SK-N-SH (cell line): ENCODE measurements at regions not wholly inside any gene's neighbourhood (a gene's known extent, or its start where the extent isn't known, plus 50 kb on each side); places are given as distances from the start of the nearest gene placed in this dataset.

Source experiments
- CTCF ChIA-PET: fragments of 300-600, 350-600 bp; formaldehyde crosslinking; extraction: SDS; loops from one replicate; lab custom pipeline; 2021; lab: Yijun Ruan, JAX
- POLR2A ChIA-PET: fragments of 350-600 bp; sonication (Branson Sonifier 250); formaldehyde crosslinking; extraction: SDS; loops from one replicate; lab custom pipeline; 2020; ENCODE audit warnings: antibody characterized with exemption, inconsistent platforms; lab: Yijun Ruan, JAX
- DNase-seq: peaks from one replicate; pipeline ENCODE4 v3.0.0; 2012
- H2AFZ ChIP-seq: fragments of 200-600 bp; sonication (generic); 2 replicates; pipeline ENCODE4 v1.8.1; 2016; ENCODE audit warnings: antibody characterized with exemption, mild to moderate bottlenecking, low read depth
- H3F3A ChIP-seq: fragments of 200-600 bp; sonication (generic); replicated peaks from 2 replicates; pipeline ENCODE3; 2016; ENCODE audit warnings: antibody characterized with exemption, mild to moderate bottlenecking; ENCODE audit not compliant: insufficient read depth
- H3K27ac ChIP-seq, 2 experiments: fragments of 200-500 bp in 1 of 2; fragments of 200-600 bp in 1 of 2; sonication (Bioruptor generic) in 1 of 2; sonication (generic), shearing (Covaris generic) in 1 of 2; 2 replicates each; pipeline versions ENCODE4 v1.5.1 to v1.6.1; 2014 to 2016; ENCODE audit warnings: low read depth in 2 of 2, inconsistent platforms in 1 of 2, low read length in 1 of 2, mild to moderate bottlenecking in 1 of 2, mixed read lengths in 1 of 2
- H3K27me3 ChIP-seq: fragments of 200-600 bp; sonication (generic), shearing (Covaris generic); 2 replicates; pipeline ENCODE4 v1.6.1; 2016; ENCODE audit warnings: mixed run types; ENCODE audit not compliant: insufficient read depth
- H3K36me3 ChIP-seq, 2 experiments: fragments of 200-500 bp in 1 of 2; fragments of 200-600 bp in 1 of 2; sonication (Bioruptor generic) in 1 of 2; sonication (generic) in 1 of 2; replicated peaks in 1 of 2; 2 replicates each; pipeline versions ENCODE3 to v1.5.1; 2014 to 2016; ENCODE audit warnings: low read length in 1 of 2, mild to moderate bottlenecking in 1 of 2; ENCODE audit not compliant: insufficient read depth in 2 of 2, control insufficient read depth in 1 of 2
- H3K4me1 ChIP-seq, 2 experiments: fragments of 200-500 bp in 1 of 2; fragments of 200-600 bp in 1 of 2; sonication (Bioruptor generic) in 1 of 2; sonication (generic), shearing (Covaris generic) in 1 of 2; 2 replicates each; pipeline versions ENCODE4 v1.5.1 to v1.6.1; 2014 to 2016; ENCODE audit warnings: low read depth in 1 of 2, low read length in 1 of 2, mixed run types in 1 of 2; ENCODE audit not compliant: insufficient read depth in 2 of 2, control insufficient read depth in 1 of 2
- H3K4me2 ChIP-seq: fragments of 200-600 bp; sonication (generic), shearing (Covaris generic); 2 replicates; pipeline ENCODE4 v1.6.1; 2017; ENCODE audit warnings: mixed run types
- H3K4me3 ChIP-seq, 2 experiments: fragments of 200-500 bp in 1 of 2; fragments of 200-600 bp in 1 of 2; sonication (Bioruptor generic) in 1 of 2; sonication (generic), shearing (Covaris generic) in 1 of 2; 2 replicates each; pipeline versions ENCODE4 v1.5.1 to v1.8.1; 2014 to 2016; ENCODE audit warnings: low read depth in 2 of 2, inconsistent platforms in 1 of 2, low read length in 1 of 2, mild to moderate bottlenecking in 1 of 2, mixed read lengths in 1 of 2, moderate library complexity in 1 of 2
- H3K79me2 ChIP-seq: fragments of 200-600 bp; sonication (generic); 2 replicates; pipeline ENCODE4 v1.8.1; 2017; ENCODE audit warnings: mild to moderate bottlenecking; ENCODE audit not compliant: insufficient read depth
- H3K9ac ChIP-seq: fragments of 200-600 bp; sonication (generic); 2 replicates; pipeline ENCODE4 v1.6.1; 2017; ENCODE audit warnings: mixed run types
- H3K9me2 ChIP-seq: fragments of 200-600 bp; sonication (generic); 2 replicates; pipeline ENCODE4 v1.6.1; 2017; ENCODE audit warnings: mixed run types
- H3K9me3 ChIP-seq: fragments of 200-600 bp; sonication (generic); 2 replicates; pipeline ENCODE4 v1.6.1; 2017; ENCODE audit warnings: mixed run types, mild to moderate bottlenecking, moderate library complexity
- H4K20me1 ChIP-seq: fragments of 200-600 bp; sonication (generic); 2 replicates; pipeline ENCODE4 v1.6.1; 2017; ENCODE audit warnings: mild to moderate bottlenecking, mixed run types; ENCODE audit not compliant: insufficient read depth
- ELF1 ChIP-seq: IDR thresholded peaks from 2 replicates; pipeline ENCODE4 v1.4.0; 2012
- EP300 ChIP-seq, 2 experiments: IDR thresholded peaks; 2 replicates each; pipeline versions ENCODE4 v1.4.0 to v1.6.1; 2012; ENCODE audit warnings: borderline replicate concordance in 1 of 2, low read depth in 1 of 2, low read length in 1 of 2
- GATA2 ChIP-seq: sonication (generic); formaldehyde crosslinking; IDR thresholded peaks from 2 replicates; pipeline ENCODE4 v1.5.0; 2020; ENCODE audit warnings: mild to moderate bottlenecking, missing genetic modification reagents
- JUND ChIP-seq: IDR thresholded peaks from 2 replicates; pipeline ENCODE4 v1.4.0; 2012
- POLR2AphosphoS5 ChIP-seq: IDR thresholded peaks from 2 replicates; pipeline ENCODE4 v1.6.1; 2012; ENCODE audit warnings: low read depth, low read length
- SIN3A ChIP-seq: IDR thresholded peaks from 2 replicates; pipeline ENCODE4 v1.6.1; 2012; ENCODE audit warnings: low read depth, mild to moderate bottlenecking, low read length, moderate library complexity, borderline replicate concordance
- SMC3 ChIP-seq: IDR thresholded peaks from 2 replicates; pipeline ENCODE4 v1.6.1; 2012; ENCODE audit warnings: low read depth, low read length, improper control_type of control experiment
- TAF1 ChIP-seq: IDR thresholded peaks from 2 replicates; pipeline ENCODE4 v1.6.1; 2012; ENCODE audit warnings: low read depth, mild to moderate bottlenecking, low read length, moderate library complexity, borderline replicate concordance
- YY1 ChIP-seq: IDR thresholded peaks from 2 replicates; pipeline ENCODE4 v1.4.0; 2012; ENCODE audit warnings: low read depth, mild to moderate bottlenecking
- TF ChIP-seq, protein P1 (sequence below): fragments of 150-350 bp; IDR thresholded peaks from 2 replicates; pipeline ENCODE4 v1.6.1; 2017; ENCODE audit warnings: antibody characterized with exemption, low read length, low read depth, borderline replicate concordance
- TF ChIP-seq, protein P2 (sequence below): IDR thresholded peaks from 2 replicates; pipeline ENCODE4 v1.6.1; 2012; ENCODE audit warnings: mild to moderate bottlenecking, low read depth, low read length, moderate library complexity
- TF ChIP-seq, protein P3 (sequence below): IDR thresholded peaks from 2 replicates; pipeline ENCODE4 v1.4.0; 2012; ENCODE audit warnings: low read depth, borderline replicate concordance
- TF ChIP-seq, protein P4 (sequence below): fragments of 150-350 bp; IDR thresholded peaks from 2 replicates; pipeline ENCODE4 v1.6.1; 2016; ENCODE audit warnings: mild to moderate bottlenecking, low read depth, low read length
- TF ChIP-seq, protein P5 (sequence below): IDR thresholded peaks from 2 replicates; pipeline ENCODE4 v1.4.0; 2012; ENCODE audit warnings: low read depth, borderline replicate concordance

DNA sequence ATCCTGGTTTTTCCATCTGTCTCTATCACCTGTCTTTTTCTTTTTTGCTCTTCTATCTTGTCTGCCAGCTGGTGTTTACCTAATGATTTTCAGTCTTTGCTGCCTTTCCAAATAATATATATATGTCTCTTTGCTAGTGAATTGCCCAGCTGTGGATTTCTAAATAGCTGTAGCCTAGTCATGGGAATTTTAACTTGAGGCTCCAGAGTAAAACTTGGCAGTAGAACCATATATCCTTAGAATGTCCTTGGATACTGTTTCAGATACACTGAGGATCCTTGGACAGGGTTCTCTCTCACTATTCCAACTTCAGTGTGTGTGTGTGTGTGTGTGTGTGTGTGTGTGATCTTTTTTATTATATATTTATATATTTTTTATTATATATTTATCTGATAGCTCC, 2285.3 kb downstream of the LRRC4C start:
- H3K9me3 ChIP-seq = no peaks in the 10 kb centered on the region
- no peaks in the 10 kb centered on the region for H3F3A ChIP-seq
- peaks cover 6% of the 10 kb centered on the region; the same call in 1 of the 2 replicates for H3K27me3 ChIP-seq
- no peak overlapping the region for H3K4me3 ChIP-seq
- TF ChIP-seq, protein P1, sequence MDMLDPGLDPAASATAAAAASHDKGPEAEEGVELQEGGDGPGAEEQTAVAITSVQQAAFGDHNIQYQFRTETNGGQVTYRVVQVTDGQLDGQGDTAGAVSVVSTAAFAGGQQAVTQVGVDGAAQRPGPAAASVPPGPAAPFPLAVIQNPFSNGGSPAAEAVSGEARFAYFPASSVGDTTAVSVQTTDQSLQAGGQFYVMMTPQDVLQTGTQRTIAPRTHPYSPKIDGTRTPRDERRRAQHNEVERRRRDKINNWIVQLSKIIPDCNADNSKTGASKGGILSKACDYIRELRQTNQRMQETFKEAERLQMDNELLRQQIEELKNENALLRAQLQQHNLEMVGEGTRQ = no peak
- TF ChIP-seq, protein P2, sequence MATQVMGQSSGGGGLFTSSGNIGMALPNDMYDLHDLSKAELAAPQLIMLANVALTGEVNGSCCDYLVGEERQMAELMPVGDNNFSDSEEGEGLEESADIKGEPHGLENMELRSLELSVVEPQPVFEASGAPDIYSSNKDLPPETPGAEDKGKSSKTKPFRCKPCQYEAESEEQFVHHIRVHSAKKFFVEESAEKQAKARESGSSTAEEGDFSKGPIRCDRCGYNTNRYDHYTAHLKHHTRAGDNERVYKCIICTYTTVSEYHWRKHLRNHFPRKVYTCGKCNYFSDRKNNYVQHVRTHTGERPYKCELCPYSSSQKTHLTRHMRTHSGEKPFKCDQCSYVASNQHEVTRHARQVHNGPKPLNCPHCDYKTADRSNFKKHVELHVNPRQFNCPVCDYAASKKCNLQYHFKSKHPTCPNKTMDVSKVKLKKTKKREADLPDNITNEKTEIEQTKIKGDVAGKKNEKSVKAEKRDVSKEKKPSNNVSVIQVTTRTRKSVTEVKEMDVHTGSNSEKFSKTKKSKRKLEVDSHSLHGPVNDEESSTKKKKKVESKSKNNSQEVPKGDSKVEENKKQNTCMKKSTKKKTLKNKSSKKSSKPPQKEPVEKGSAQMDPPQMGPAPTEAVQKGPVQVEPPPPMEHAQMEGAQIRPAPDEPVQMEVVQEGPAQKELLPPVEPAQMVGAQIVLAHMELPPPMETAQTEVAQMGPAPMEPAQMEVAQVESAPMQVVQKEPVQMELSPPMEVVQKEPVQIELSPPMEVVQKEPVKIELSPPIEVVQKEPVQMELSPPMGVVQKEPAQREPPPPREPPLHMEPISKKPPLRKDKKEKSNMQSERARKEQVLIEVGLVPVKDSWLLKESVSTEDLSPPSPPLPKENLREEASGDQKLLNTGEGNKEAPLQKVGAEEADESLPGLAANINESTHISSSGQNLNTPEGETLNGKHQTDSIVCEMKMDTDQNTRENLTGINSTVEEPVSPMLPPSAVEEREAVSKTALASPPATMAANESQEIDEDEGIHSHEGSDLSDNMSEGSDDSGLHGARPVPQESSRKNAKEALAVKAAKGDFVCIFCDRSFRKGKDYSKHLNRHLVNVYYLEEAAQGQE = no peak
- TF ChIP-seq POLR2AphosphoS5 (no peak), SMC3 (no peak), ELF1 (no peak), YY1 (no peak), JUND (no peak), GATA2 (CRISPR knock-in tag) (no peak), TAF1 (no peak), SIN3A (no peak), EP300 (IDR thresholded peaks at IDR 0.05; ENCODE audit: borderline replicate concordance in 1 of 2, low read depth in 1 of 2, low read length in 1 of 2) (no peak)
- TF ChIP-seq, protein P3, sequence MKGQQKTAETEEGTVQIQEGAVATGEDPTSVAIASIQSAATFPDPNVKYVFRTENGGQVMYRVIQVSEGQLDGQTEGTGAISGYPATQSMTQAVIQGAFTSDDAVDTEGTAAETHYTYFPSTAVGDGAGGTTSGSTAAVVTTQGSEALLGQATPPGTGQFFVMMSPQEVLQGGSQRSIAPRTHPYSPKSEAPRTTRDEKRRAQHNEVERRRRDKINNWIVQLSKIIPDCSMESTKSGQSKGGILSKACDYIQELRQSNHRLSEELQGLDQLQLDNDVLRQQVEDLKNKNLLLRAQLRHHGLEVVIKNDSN = no peak
- TF ChIP-seq, protein P4, sequence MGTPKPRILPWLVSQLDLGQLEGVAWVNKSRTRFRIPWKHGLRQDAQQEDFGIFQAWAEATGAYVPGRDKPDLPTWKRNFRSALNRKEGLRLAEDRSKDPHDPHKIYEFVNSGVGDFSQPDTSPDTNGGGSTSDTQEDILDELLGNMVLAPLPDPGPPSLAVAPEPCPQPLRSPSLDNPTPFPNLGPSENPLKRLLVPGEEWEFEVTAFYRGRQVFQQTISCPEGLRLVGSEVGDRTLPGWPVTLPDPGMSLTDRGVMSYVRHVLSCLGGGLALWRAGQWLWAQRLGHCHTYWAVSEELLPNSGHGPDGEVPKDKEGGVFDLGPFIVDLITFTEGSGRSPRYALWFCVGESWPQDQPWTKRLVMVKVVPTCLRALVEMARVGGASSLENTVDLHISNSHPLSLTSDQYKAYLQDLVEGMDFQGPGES = no peak
- TF ChIP-seq, protein P5, sequence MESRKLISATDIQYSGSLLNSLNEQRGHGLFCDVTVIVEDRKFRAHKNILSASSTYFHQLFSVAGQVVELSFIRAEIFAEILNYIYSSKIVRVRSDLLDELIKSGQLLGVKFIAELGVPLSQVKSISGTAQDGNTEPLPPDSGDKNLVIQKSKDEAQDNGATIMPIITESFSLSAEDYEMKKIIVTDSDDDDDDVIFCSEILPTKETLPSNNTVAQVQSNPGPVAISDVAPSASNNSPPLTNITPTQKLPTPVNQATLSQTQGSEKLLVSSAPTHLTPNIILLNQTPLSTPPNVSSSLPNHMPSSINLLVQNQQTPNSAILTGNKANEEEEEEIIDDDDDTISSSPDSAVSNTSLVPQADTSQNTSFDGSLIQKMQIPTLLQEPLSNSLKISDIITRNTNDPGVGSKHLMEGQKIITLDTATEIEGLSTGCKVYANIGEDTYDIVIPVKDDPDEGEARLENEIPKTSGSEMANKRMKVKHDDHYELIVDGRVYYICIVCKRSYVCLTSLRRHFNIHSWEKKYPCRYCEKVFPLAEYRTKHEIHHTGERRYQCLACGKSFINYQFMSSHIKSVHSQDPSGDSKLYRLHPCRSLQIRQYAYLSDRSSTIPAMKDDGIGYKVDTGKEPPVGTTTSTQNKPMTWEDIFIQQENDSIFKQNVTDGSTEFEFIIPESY = no peak
- H2AFZ ChIP-seq = no peak overlapping the region
- no peaks in the 10 kb centered on the region for H3K79me2 ChIP-seq
- no peak overlapping the region for H3K4me2 ChIP-seq
- ChIA-PET POLR2A (no interaction called here), CTCF (no interaction called here)
- no peaks in the 10 kb centered on the region for H4K20me1 ChIP-seq
- peaks cover 0 to 10% of the 10 kb centered on the region in 2 experiments; a peak in 1 of 4 replicates for H3K4me1 ChIP-seq
- no peaks in the 10 kb centered on the region for H3K9me2 ChIP-seq
- no peak overlapping the region for H3K27ac ChIP-seq
- DNase-seq = no peak
- no peak overlapping the region for H3K9ac ChIP-seq
- no peaks in the 10 kb centered on the region for H3K36me3 ChIP-seq
